ENCODE measurements at regions not wholly inside any gene's neighbourhood (a gene's known extent, or its start where the extent isn't known, plus 50 kb on each side); places are given as distances from the start of the nearest gene placed in this dataset.

GRCh38 chr1:244350027-244350426 lies 101.7 kb downstream of the ADSS2 start:
- Histone ChIP-seq H3K9me2 (ENCODE audit: low read depth, low read length) (no peaks in the 10 kb centered on the region), H3K36me3 (ENCODE audit: insufficient read depth, low read length) (no peaks in the 10 kb centered on the region), H3K4me3 (ENCODE audit: low read depth, low read length, poor library complexity, severe bottlenecking) (no peak overlapping the region), H3K4me2 (ENCODE audit: low read length) (no peak overlapping the region), H3K4me1 (ENCODE audit: insufficient read depth, low read length, severe bottlenecking) (no peaks in the 10 kb centered on the region), H3K79me2 (ENCODE audit: insufficient read depth, low read length) (no peaks in the 10 kb centered on the region), H3F3A (ENCODE audit: insufficient read depth, low read length) (no peaks in the 10 kb centered on the region), H4K20me1 (ENCODE audit: insufficient read depth, low read length) (no peaks in the 10 kb centered on the region), H2AFZ (ENCODE audit: low read length) (no peak overlapping the region), H3K27me3 (ENCODE audit: insufficient read depth, low read length) (no peaks in the 10 kb centered on the region), H3K27ac (ENCODE audit: low read depth, low read length, poor library complexity, severe bottlenecking) (no peak overlapping the region), H3K9me3 (ENCODE audit: low read length) (no peaks in the 10 kb centered on the region), H3K9ac (ENCODE audit: low read length) (no peak overlapping the region)
- no peak for TF ChIP-seq EZH2 (IDR thresholded peaks at IDR 0.05; ENCODE audit: borderline replicate concordance, low read length)
- TF ChIP-seq CTCF (IDR thresholded peaks at IDR 0.05; ENCODE audit: low read length) = no peak

- no peak overlapping the region for H3K27ac ChIP-seq (ENCODE audit: low read depth, low read length, poor library complexity, severe bottlenecking)
- no peaks in the 10 kb centered on the region for H3F3A ChIP-seq (ENCODE audit: insufficient read depth, low read length)
- H3K4me1 ChIP-seq (ENCODE audit: insufficient read depth, low read length, severe bottlenecking) = no peaks in the 10 kb centered on the region
- H3K9me2 ChIP-seq (ENCODE audit: low read depth, low read length) = no peaks in the 10 kb centered on the region
- no peaks in the 10 kb centered on the region for H3K9me3 ChIP-seq (ENCODE audit: low read length)
- no peaks in the 10 kb centered on the region for H3K79me2 ChIP-seq (ENCODE audit: insufficient read depth, low read length)
- no peaks in the 10 kb centered on the region for H4K20me1 ChIP-seq (ENCODE audit: insufficient read depth, low read length)
- no peak overlapping the region for H3K4me3 ChIP-seq (ENCODE audit: low read depth, low read length, poor library complexity, severe bottlenecking)
- H3K9ac ChIP-seq (ENCODE audit: low read length) = no peak overlapping the region
- H3K36me3 ChIP-seq (ENCODE audit: insufficient read depth, low read length) = no peaks in the 10 kb centered on the region
- H2AFZ ChIP-seq (ENCODE audit: low read length) = no peak overlapping the region
- TF ChIP-seq CTCF (IDR thresholded peaks at IDR 0.05; ENCODE audit: low read length) = no peak
- no peak for TF ChIP-seq EZH2 (IDR thresholded peaks at IDR 0.05; ENCODE audit: borderline replicate concordance, low read length)
- no peak overlapping the region for H3K4me2 ChIP-seq (ENCODE audit: low read length)
- no peaks in the 10 kb centered on the region for H3K27me3 ChIP-seq (ENCODE audit: insufficient read depth, low read length)
These were observed 99.4 kb downstream of the ADSS2 start for GRCh38 chr1:244352156-244352830.

DNA sequence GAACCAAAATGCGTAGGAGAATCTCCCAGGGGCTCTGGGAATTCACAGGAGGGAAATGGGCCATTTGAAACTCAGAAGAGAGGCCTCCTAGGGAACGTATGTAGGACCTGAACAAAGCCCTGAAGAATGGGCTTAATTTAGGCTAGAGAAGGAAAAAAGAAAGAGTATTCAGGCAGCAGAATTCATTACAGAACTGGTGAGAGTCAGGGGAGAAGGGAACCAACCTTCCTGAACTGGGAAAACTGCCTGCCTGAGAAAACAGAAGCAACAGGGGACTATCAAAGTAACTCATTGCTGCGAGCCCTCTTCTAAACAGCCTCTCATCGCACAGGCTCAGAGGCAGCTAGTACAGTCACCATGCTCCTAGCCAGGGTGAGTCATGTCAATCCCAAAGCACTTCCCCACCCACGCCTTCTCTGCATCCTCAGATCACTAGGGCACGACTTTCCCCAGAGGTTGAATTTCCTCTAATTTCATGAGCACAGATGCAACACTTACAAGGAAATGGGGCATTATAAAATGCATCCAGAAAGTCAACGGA lies 98.1 kb downstream of the ADSS2 start:
- Histone ChIP-seq H3K36me3 (ENCODE audit: insufficient read depth, low read length) (no peaks in the 10 kb centered on the region), H3F3A (ENCODE audit: insufficient read depth, low read length) (no peaks in the 10 kb centered on the region), H3K4me2 (ENCODE audit: low read length) (no peak overlapping the region), H3K79me2 (ENCODE audit: insufficient read depth, low read length) (no peaks in the 10 kb centered on the region), H3K9me2 (ENCODE audit: low read depth, low read length) (no peaks in the 10 kb centered on the region), H3K4me1 (ENCODE audit: insufficient read depth, low read length, severe bottlenecking) (no peaks in the 10 kb centered on the region), H3K9ac (ENCODE audit: low read length) (no peak overlapping the region), H3K27ac (ENCODE audit: low read depth, low read length, poor library complexity, severe bottlenecking) (no peak overlapping the region), H3K9me3 (ENCODE audit: low read length) (no peaks in the 10 kb centered on the region), H4K20me1 (ENCODE audit: insufficient read depth, low read length) (no peaks in the 10 kb centered on the region), H2AFZ (ENCODE audit: low read length) (no peak overlapping the region), H3K27me3 (ENCODE audit: insufficient read depth, low read length) (no peaks in the 10 kb centered on the region), H3K4me3 (ENCODE audit: low read depth, low read length, poor library complexity, severe bottlenecking) (no peak overlapping the region)
- no peak for TF ChIP-seq CTCF (IDR thresholded peaks at IDR 0.05; ENCODE audit: low read length)
- TF ChIP-seq EZH2 (IDR thresholded peaks at IDR 0.05; ENCODE audit: borderline replicate concordance, low read length) = no peak
